ENCODE measurements at regions not wholly inside any gene's neighbourhood (a gene's known extent, or its start where the extent isn't known, plus 50 kb on each side); places are given as distances from the start of the nearest gene placed in this dataset.
"Not testable (repeated sequence)": the region's sequence is repeated elsewhere in the genome, so short reads cannot be mapped to it uniquely, and the experiment has no call there.

- no peak for DNase-seq (ENCODE audit: low spot score)
Measured at GRCh38 chr5:18732556-18733479, 1098.6 kb downstream of the TAF11L14 start.

GRCh38 chr5:18736051-18736398 is 1101.8 kb downstream of the TAF11L14 start:
- DNase-seq (ENCODE audit: low spot score) = no peak

- not testable (repeated sequence) for DNase-seq (ENCODE audit: low spot score)
Measured at GRCh38 chr5:18736736-18737135, 1102.5 kb downstream of the TAF11L14 start.

GRCh38 chr5:18740301-18740700 is 1106.0 kb downstream of the TAF11L14 start:
- no peak for DNase-seq (ENCODE audit: low spot score)

GRCh38 chr5:18742830-18743229 is 1108.6 kb downstream of the TAF11L14 start:
- DNase-seq (ENCODE audit: low spot score) = no peak

GRCh38 chr5:18744441-18744840 is 1110.2 kb downstream of the TAF11L14 start:
- DNase-seq (ENCODE audit: low spot score) = no peak

GRCh38 chr5:18745042-18745987 is 1111.1 kb downstream of the TAF11L14 start:
- DNase-seq (ENCODE audit: low spot score) = peak; percentile 5

GRCh38 chr5:18745988-18746615 is 1111.8 kb downstream of the TAF11L14 start:
- DNase-seq (ENCODE audit: low spot score) = peak; percentile 5

GRCh38 chr5:18749763-18750162 is 1115.5 kb downstream of the TAF11L14 start:
- no peak for DNase-seq (ENCODE audit: low spot score)

GRCh38 chr5:18752317-18752716 is 1118.1 kb downstream of the TAF11L14 start:
- no peak for DNase-seq (ENCODE audit: low spot score)

GRCh38 chr5:18754201-18754600 is 1119.9 kb downstream of the TAF11L14 start:
- DNase-seq (ENCODE audit: low spot score) = no peak

- no peak for DNase-seq (ENCODE audit: low spot score)
Measured at GRCh38 chr5:18761801-18762200, 1127.5 kb downstream of the TAF11L14 start.

GRCh38 chr5:18764161-18764560 is 1129.9 kb downstream of the TAF11L14 start:
- no peak for DNase-seq (ENCODE audit: low spot score)

GRCh38 chr5:18765304-18765703 is 1131.0 kb downstream of the TAF11L14 start:
- no peak for DNase-seq (ENCODE audit: low spot score)

GRCh38 chr5:18771097-18771610 is 1136.9 kb downstream of the TAF11L14 start:
- DNase-seq (ENCODE audit: low spot score) = no peak

- DNase-seq (ENCODE audit: low spot score) = no peak
Measured at GRCh38 chr5:18772475-18772874, 1138.2 kb downstream of the TAF11L14 start.

- DNase-seq (ENCODE audit: low spot score) = no peak
Measured at GRCh38 chr5:18778225-18778624, 1144.0 kb downstream of the TAF11L14 start.

- DNase-seq (ENCODE audit: low spot score) = no peak
Measured at GRCh38 chr5:18789218-18789998, 1155.1 kb downstream of the TAF11L14 start.

GRCh38 chr5:18792145-18792544 is 1157.9 kb downstream of the TAF11L14 start:
- DNase-seq (ENCODE audit: low spot score) = no peak

GRCh38 chr5:18797222-18797621 is 1163.0 kb downstream of the TAF11L14 start:
- DNase-seq (ENCODE audit: low spot score) = no peak

GRCh38 chr5:18798058-18798457 is 1163.8 kb downstream of the TAF11L14 start:
- no peak for DNase-seq (ENCODE audit: low spot score)
